HG03095 (cell line): ENCODE measurements at regions not wholly inside any gene's neighbourhood (a gene's known extent, or its start where the extent isn't known, plus 50 kb on each side); places are given as distances from the start of the nearest gene placed in this dataset.
"Not testable (repeated sequence)": the region's sequence is repeated elsewhere in the genome, so short reads cannot be mapped to it uniquely, and the experiment has no call there.

Experiments
- ATAC-seq: cut with Tn5 transposase; IDR thresholded peaks from one replicate; pipeline ENCODE4 v1.9.1; 2021; ENCODE audit warnings: moderate library complexity; ENCODE audit not compliant: unreplicated experiment

DNA sequence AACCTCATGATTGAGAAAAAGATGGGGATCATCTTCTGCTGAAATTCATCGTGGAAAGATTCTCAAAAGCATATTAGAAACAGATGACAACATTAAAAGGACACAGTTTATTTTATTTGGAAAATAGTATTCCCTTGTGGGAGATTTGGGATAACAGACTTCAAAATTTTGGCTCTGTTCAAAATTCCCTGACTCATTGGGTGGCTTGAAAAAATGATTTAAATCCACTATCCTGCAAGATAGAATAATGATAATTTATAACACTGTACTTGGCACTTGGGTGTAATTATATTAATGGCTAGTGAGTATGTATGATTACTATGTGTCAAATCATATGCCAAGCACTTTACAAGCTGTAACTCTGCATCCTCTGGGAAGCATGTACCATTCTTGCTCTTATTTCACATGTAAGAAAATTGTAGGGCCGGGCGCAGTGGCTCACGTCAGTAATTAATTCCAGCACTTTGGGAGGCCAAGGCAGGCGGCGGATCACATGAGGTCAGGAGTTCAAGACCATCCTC, 128.8 kb downstream of the LMNTD1 start:
- no peak for ATAC-seq

DNA sequence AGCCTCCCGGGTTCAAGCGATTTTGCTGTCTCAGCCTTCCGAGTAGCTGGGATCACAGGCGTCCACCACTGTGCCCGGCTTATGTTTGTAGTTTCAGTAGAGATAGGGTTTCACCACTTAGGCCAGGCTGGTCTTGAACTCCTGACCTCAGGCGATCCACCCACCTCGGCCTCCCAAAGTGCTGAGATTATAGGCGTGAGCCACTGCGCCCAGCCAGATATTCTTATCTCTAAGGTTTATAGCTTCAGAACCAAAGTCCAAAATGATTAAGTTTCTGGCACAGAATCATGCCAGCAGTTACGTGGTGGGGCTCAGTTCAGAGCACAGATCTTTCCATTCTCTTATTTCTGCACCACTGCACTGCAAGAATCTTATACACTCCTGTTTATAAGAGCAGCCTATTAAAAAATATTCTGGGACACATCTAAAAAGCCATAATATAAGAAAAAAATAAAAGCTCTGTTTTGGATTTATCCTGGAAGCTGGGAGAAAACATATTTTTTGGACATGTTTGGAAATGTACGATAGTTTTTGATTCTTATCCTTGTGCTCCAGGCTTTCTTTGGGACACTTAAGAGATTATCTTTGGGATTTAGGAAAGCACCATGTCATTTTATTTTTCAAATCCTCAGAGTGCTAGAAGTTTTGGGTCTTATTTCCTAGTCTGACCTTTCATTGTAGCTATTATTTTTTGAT, 129.6 kb downstream of the LMNTD1 start:
- no peak for ATAC-seq

DNA sequence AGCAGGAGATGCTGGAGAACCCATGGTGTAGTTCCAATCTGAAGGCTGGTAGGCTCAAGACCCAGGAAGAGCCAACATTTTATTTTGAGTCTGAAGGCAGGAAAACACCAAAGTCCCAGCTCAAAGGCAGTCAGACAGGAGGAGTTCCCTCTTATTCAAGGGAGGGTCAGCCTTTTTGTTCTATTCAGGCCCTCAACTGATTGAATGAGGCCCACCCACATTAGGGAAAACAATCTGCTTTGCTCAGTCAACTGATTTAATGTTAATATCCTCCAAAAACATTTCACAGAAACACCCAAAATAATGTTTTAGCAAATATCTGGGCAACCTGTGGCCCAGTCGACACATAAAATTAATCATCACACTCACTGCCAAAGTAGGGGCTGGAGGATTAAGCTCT, 130.8 kb downstream of the LMNTD1 start:
- no peak for ATAC-seq

DNA sequence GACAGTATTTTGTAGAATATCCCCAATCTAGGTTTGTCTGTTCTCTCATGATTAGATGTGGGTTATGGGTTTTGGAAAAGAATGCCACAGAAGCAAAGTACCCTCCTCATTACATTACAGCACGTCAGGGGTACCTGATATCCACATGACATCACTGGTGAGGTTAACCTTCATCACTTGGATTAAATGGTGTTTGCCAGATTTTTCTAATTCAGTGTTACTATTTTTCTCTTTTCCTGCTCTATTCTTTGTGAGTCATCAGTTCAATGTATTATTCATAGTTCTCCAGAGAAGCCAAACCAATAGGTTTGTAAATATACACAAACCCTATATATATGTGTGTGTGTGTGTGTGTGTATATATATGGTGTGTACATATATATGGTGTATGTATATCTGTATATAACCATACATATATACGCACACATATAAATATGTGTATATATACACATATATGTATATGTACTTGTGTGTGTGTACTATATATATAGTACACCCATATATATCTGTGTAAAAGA, 131.4 kb downstream of the LMNTD1 start:
- no peak for ATAC-seq

DNA sequence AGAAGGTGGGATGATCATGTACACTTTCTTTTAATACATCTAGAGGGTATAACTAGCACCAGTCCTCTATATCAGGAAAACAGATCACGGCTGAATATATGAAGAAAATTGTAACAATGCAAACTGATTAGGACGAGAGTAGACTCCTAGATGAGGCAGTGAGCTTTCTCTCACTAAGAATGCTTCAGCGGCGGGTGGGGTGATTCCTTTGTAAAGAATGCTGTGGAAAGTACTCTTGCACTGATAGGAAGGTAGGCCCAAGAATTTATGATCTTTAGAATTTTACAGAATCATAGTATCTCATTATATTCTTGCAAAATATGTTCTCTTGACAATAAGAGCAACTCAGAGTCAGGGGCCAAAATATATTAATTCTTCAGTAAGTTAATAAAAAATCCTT, 133.0 kb downstream of the LMNTD1 start:
- no peak for ATAC-seq

DNA sequence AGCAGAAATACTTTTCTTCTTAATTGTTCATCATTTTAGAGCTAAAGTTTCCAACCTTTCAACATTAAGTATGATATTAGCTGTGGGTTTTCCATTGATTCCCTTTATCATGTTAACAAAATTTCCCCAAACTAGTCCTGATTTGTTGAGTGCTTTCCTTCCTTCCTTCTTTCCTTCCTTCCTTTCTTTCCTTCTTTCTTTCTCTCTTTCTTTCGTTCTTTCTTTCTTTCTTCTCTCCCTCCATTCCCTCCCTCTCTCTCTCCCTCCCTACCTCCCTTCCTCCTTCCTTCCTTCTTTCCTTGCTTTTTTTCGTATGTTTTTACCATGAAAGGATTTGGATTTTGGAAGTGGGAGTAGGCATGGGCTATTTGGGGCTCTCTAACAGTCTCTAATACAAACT, 133.5 kb downstream of the LMNTD1 start:
- no peak for ATAC-seq

DNA sequence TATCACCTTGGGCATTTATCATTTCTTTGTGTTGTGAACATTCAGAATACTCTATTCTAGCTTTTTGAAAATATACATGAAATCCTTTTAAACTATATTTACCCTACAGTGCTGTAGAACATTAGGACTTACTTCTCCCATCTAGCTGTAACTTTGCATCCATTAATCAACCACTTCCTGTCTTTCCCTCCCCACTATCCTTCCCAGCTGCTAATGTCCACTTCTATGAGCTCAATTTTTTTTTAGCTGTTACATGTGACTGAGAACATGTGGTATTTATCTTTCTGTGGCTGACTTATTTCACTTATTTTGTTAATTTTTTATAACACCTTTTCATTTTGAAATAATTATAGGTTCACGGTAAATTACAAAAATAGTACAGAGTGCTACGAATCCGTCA, 136.0 kb downstream of the LMNTD1 start:
- no peak for ATAC-seq

DNA sequence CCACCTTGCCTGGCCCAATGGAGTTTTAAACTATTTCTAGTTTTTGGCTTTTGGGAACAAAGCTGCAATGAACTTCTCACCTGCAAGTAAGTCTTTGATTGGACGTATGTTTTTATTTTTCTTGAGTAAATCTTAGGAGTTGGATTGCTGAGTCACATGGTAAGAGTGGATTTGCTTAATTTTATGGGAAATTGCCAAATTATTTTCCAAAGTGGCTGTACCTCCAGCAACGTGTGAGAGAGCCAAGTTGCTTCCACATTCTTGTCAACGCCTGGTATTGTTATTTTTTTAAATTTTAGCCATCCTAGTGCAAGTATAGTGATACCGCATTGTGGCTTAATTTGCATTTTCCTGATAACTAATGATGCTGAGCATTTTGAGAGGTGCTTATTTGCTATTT, 136.6 kb downstream of the LMNTD1 start:
- ATAC-seq: no peak

DNA sequence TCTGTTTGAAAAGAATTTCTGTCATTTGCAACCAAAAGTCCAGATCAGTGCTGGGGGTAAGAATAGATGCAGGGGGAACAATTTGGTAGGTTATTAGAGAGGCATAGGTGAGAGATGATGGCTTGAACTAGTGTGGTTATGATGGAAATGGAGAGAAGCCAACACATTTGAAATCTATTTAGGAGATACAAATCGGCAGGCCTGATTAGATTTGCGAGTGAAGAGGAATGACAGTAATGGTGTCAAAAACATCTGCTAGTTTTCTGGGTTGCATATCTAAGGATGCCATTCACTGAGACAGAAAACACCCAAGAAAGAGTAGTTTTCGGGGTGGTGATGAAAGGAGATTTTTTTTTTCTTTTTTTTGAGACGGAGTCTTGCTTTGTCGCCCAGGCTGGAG, 138.1 kb downstream of the LMNTD1 start:
- no peak for ATAC-seq

DNA sequence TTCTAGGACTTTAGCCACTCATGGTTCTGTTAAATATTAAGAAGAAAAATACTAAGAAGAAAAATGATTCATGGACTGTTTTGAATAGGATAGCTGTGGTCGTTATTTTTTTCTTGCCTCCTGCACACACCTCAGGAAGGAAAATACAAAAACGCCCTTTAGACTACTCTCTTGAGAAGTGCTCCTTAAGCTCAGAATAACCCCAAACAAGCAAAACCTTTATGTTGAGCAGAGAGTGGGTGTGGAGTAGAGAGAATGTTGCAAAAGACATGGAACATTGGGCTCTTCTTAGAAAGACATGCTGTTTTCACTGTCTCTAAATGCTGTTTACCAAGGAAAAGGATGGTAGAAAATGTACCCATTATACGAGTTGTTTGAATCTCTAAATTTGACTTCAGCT, 140.3 kb downstream of the LMNTD1 start:
- no peak for ATAC-seq

DNA sequence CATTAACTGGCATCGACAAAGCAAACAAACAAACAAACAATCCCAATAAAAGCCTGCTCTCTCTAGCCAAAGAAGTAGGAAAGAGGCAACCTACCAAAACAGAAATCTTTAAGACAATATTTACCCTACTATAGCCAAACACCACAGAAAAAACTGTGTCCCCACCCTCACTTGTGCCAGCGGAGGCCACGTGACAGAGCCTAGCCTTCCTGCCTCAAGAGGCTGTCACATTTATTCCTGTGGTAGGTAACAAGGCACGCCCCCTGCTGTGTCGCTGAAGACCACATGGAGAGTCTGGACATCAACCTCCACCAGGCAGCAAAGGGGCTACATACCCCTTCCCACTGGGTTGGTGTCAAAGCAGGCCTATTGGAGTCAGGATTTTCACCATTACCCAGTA, 148.1 kb downstream of the LMNTD1 start:
- no peak for ATAC-seq

DNA sequence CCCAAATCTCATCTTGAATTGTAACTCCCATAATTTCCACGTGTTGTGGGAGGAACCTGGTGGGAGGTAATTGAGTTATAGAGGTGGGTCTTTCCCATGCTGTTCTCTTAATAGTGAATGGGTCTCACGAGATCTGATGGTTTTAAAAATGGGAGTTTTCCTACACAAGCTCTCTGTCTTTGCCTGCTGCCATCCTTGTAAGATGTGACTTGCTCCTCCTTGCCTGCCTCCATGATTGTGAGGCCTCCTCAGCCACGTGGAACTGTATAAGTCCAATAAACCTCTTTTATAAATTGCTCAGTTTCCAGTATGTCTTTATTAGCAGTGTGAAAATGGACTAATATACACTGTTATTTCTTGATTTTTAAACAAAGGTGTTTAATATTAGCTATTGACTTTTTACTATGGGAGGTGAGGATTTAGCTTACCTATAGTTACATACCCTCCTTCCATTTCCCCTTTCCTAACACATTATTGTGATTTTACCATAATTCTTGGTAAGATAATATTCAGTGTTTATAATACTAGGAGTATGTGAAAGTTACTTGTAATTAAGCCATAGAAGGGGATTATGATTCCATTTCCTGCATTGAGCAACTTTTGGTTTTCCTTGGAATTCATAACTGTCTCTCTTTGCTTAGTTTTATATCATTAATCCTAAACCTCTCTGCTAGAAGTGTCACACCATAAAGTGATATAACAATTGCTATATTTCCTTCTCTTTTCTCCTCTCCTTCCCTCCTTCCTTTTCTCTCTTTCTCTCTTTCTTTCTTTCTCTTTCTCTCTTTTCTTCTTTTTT, 151.0 kb upstream of the KRAS start:
- ATAC-seq: no peak

DNA sequence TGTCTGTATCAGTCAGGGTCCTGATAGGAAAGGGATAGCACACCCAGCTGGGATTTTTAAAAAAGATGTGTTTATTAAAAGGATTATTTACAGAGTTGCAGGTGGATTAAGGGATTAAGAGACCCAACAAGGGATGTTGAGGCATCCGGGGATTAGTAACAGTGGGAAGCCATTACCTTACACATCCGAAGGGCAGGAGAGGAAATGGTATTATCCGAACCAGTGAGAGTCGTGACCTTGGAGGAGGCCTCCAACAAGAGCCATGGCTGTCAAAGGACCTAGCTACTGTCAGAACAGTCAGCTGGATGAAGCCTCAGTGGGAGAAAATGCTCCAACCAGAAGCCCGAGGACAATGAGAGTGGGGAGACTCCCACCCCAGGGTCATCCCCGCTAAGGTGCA, 146.3 kb upstream of the KRAS start:
- no peak for ATAC-seq

DNA sequence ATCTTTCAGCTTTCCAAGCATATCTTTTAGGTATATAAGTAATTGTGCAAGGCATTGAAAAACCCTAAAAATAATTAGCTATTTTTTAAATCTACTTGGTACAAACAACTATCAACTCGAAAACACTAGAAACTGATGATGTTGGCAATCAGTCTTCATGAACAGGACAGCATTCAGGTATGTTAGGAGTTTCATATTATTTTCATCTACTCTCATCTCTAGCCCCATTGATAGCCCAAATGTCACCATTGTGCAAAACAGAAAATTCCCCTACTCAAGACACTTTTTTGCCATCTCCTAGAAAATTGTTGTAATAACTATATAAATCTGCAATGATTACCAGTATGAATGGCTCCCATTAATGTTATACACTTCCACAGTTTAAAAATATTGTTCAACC, 144.5 kb upstream of the KRAS start:
- no peak for ATAC-seq

DNA sequence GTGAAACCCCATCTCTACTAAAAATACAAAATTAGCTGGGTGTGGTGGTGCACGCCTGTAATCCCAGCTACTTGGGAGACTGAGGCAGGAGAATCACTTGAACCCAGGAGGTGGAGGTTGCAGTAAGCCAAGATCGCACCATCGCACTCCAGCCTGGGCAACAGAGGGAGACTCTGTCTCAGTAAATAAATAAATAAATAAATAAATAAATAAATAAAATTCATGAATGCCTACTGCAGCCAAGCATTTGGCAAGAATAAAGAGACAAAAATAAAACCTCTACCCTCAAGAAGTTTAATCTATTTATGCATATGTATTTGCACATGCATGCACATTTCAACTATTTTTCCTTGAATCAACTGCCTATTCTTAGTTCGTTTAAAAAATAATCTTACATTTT, 144.0 kb upstream of the KRAS start:
- ATAC-seq: not testable (repeated sequence)

DNA sequence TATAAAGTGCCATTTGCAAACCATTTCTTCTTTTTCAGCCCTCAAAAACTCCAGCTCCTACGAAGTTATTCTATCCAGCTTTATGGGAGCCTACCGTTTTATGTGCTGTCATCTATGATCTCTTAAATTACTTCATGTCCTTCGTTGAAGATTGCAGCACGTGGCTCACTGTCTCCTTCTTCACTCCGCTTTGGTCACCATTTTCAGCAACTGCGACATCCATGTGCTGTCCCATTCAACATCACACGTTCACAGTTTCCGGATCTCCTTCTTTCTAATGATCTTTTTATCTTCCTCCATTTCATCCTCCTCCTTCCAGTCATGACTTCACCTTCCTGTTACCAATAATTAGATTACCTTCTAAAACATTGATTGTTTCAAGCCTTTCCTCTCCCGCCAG, 143.3 kb upstream of the KRAS start:
- ATAC-seq: no peak

DNA sequence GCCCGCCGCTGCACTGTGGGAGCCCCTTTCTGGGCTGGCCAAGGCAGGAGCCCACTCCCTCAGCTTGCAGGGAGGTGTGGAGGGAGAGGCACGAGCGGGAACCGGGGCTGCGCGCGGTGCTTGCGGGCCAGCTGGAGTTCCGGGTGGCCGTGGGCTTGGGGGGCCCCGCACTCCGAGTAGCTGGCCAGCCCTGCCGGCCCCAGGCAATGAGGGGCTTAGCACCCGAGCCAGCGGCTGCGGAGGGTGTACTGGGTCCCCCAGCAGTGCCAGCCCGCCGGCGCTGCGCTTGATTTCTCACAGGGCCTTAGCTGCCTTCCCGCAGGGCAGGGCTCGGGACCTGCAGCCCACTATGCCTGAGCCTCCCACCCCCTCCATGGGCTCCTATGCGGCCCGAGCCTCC, 140.6 kb upstream of the KRAS start:
- not testable (repeated sequence) for ATAC-seq

DNA sequence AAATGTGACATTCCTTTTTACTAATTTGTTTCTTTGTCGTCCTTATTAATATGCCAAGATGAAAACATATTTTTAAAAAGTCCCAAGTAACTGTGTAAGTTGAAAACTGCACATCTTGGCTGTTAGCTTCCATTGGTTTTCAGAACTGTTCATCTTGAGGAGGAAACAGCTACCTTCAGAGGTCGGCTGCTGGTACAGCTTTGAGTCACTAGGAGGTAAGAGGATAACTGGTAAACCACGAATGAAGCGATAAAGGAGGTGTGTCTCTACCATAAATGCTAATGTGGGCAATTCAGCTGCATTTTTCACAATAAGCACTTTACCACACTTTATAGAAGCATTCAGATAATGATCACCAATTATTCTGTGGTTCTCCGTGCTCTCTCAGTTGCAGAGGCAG, 137.5 kb upstream of the KRAS start:
- no peak for ATAC-seq

DNA sequence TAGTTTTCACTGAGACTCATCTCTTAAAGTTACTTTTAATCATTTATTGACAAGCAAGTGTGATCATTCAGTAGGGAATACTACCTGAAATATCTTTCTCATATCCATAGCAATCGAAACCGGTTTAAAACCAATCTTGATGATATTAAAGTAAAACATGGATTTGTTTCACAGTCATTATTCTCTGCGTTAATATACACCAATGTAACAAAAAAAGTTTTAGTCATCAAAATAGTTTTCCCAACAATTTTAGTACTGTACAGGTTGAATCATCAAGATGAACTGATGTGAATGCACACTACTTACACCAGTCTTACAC, 137.0 kb upstream of the KRAS start:
- ATAC-seq: no peak

DNA sequence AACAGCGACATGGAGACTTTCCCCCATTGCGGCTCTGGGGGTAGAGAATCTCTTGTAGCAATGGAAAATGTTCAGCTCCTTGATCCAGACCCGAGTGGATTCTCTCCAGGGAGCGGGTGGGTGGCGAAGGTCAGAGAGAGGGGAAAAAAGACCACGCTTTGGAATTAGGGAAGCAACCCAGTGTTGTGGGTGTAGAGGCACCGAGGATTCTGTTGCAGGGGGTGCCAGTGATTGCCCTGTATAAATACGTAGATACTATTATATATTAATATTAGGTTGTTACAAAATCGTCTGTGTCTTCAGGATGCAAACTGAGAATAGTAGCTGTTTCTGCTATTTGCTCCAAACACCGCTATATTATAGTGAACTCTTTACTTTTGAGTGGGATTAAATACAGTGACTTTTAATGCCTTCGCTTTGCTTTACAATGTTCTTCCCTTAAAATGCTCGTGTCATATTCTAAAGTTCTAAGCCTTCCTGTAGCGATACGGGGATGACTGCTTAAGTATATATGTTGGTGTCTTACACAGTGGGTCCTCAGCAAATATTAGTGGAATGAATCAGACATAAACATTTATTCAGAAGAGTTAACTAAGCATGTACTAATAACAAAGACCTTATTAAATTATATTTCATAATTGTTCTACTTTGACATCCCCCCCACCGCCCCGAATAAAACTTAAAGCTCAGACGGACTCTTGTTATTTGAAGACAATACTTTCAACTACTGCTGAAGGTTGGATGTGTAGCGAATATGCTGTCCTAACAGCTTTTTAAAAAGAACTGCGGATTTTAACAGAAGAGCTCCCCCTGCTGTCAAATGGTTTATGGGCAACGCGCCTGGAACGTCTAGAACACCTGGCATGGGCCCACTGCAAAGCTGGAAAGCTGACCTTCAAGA, 136.4 kb upstream of the KRAS start:
- ATAC-seq: no peak

DNA sequence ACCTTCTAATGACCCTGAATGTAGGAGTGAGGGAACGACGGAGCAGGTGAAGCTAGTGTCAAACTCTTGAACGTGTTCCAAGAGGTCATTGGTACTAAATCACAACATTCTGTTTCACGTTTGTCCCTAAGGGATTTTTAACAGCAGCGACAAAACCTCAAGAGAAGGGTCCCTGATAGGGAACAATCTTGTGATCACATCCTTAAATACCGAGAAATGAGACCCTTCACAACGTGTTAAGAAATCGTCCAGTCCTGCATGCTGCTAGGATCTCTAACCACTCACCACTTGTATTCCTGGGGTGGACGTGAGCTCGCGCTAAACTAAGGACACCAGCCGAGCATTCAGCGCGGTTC, 134.1 kb upstream of the KRAS start:
- ATAC-seq: no peak
